Chondrocyte (in vitro differentiated cells): ENCODE measurements at regions not wholly inside any gene's neighbourhood (a gene's known extent, or its start where the extent isn't known, plus 50 kb on each side); places are given as distances from the start of the nearest gene placed in this dataset.

Source experiments
- DNase-seq: peaks from one replicate; pipeline ENCODE4 v3.0.0; 2021; ENCODE audit warnings: mixed read lengths, low spot score
- H3K27ac Mint-ChIP-seq: one replicate; pipeline ENCODE4 v1.8.0; 2021; ENCODE audit warnings: mild to moderate bottlenecking, moderate library complexity, mixed read lengths; ENCODE audit not compliant: unreplicated experiment
- H3K27me3 Mint-ChIP-seq: 2 replicates; pipeline ENCODE4 v1.8.0; 2021; ENCODE audit warnings: low read depth, mixed read lengths
- H3K36me3 Mint-ChIP-seq: 2 replicates; pipeline ENCODE4 v1.8.0; 2021; ENCODE audit warnings: low read depth, mixed read lengths
- H3K4me1 Mint-ChIP-seq: 2 replicates; pipeline ENCODE4 v1.8.0; 2021; ENCODE audit warnings: low read depth, mild to moderate bottlenecking, mixed read lengths
- H3K4me3 Mint-ChIP-seq: one replicate; pipeline ENCODE4 v1.8.0; 2021; ENCODE audit warnings: mild to moderate bottlenecking, moderate library complexity, mixed read lengths; ENCODE audit not compliant: unreplicated experiment
- H3K9me3 Mint-ChIP-seq: 2 replicates; pipeline ENCODE4 v1.8.0; 2021; ENCODE audit warnings: low read depth, mixed read lengths
- CTCF ChIP-seq: fragments of 200-600 bp; sonication (generic); IDR thresholded peaks from 2 replicates; pipeline ENCODE4 v1.5.0; 2021; ENCODE audit warnings: antibody characterized with exemption, mild to moderate bottlenecking, moderate library complexity

- Mint-ChIP-seq H3K27ac (no peak overlapping the region), H3K9me3 (no peaks in the 10 kb centered on the region), H3K4me1 (peaks cover 23% of the 10 kb centered on the region), H3K27me3 (peaks cover 2% of the 10 kb centered on the region), H3K4me3 (no peak overlapping the region), H3K36me3 (no peaks in the 10 kb centered on the region)
- no peak for TF ChIP-seq CTCF
- no peak for DNase-seq
Measured at GRCh38 chr21:43364261-43364510, 62.7 kb downstream of the SIK1 start.

- Mint-ChIP-seq H3K36me3 (no peaks in the 10 kb centered on the region), H3K27ac (no peak overlapping the region), H3K4me3 (no peak overlapping the region), H3K27me3 (no peaks in the 10 kb centered on the region), H3K9me3 (no peaks in the 10 kb centered on the region), H3K4me1 (peaks cover 23% of the 10 kb centered on the region)
- peak; percentile 94 for DNase-seq
- TF ChIP-seq CTCF = no peak
Measured at GRCh38 chr21:43363506-43364260, 63.2 kb downstream of the SIK1 start.

GRCh38 chr21:43362915-43363314, 64.0 kb downstream of the SIK1 start:
- TF ChIP-seq CTCF = no peak
- no peak for DNase-seq
- Mint-ChIP-seq H3K36me3 (no peaks in the 10 kb centered on the region), H3K4me3 (no peak overlapping the region), H3K27ac (no peak overlapping the region), H3K4me1 (peaks cover 23% of the 10 kb centered on the region), H3K27me3 (no peaks in the 10 kb centered on the region), H3K9me3 (no peaks in the 10 kb centered on the region)

- DNase-seq = no peak
- H3K9me3 Mint-ChIP-seq = no peaks in the 10 kb centered on the region
- peak overlapping the region; percentile 85 for H3K27ac Mint-ChIP-seq
- H3K36me3 Mint-ChIP-seq = no peaks in the 10 kb centered on the region
- H3K4me3 Mint-ChIP-seq = peak overlapping the region; percentile 52
- peaks cover 23% of the 10 kb centered on the region for H3K4me1 Mint-ChIP-seq
- no peaks in the 10 kb centered on the region for H3K27me3 Mint-ChIP-seq
- no peak for TF ChIP-seq CTCF
Measured at GRCh38 chr21:43362321-43362791, 64.6 kb downstream of the SIK1 start.

DNA sequence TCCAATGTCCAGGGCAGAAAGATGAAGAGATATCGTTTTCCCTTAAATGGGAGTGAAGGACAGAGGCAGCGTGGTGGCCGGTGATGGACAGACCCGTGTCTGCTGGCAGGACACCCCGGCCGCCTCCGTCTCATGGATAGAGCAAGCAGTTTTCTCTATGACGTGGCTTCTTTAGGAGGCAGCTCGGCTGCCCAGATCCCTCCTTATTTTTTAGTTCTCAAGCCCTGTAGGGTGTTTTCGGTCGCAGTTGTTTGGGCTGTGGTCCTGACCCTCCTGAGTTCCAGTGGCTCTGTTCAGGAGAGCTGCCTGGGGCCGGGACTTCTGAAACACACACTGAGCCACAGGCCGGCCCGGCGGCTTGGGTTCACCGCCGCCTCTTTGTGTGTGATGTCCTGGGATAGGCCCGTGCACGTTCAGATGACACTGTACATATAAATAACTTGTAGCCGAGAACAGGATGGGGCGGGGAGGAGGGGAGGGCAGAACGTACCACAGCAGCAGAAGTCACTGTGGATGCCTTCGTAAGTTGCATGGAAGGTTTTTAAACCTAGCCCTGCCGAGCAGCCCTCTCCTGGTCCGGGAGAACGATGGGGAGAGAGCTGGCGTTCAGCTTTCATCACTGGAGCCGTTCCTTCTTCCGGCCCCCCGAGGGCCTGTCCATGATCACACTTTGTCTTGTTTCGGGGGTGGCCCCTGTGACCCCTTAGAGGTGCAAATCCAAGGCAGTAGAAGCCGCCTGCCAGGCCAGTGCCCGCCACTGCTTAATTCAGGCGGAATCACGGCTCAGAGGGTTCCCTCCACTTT, 65.2 kb downstream of the SIK1 start:
- H3K4me1 Mint-ChIP-seq = peaks cover 23% of the 10 kb centered on the region
- DNase-seq = no peak
- peak overlapping the region; percentile 52 for H3K4me3 Mint-ChIP-seq
- H3K27ac Mint-ChIP-seq = peak overlapping the region; percentile 85
- TF ChIP-seq CTCF = no peak
- no peaks in the 10 kb centered on the region for H3K27me3 Mint-ChIP-seq
- no peaks in the 10 kb centered on the region for H3K9me3 Mint-ChIP-seq
- no peaks in the 10 kb centered on the region for H3K36me3 Mint-ChIP-seq
